NCI-H748 treated with DMSO at 0.1 percent for 48 hours (cell line): ENCODE measurements at regions not wholly inside any gene's neighbourhood (a gene's known extent, or its start where the extent isn't known, plus 50 kb on each side); places are given as distances from the start of the nearest gene placed in this dataset.
A peak's percentile ranks its signal among the peaks of the same experiment; 100 is the strongest.

ENCODE experiments used
- DNase-seq: peaks from one replicate; lab custom pipeline; 2025; lab: John Stamatoyannopoulos, UW

DNA sequence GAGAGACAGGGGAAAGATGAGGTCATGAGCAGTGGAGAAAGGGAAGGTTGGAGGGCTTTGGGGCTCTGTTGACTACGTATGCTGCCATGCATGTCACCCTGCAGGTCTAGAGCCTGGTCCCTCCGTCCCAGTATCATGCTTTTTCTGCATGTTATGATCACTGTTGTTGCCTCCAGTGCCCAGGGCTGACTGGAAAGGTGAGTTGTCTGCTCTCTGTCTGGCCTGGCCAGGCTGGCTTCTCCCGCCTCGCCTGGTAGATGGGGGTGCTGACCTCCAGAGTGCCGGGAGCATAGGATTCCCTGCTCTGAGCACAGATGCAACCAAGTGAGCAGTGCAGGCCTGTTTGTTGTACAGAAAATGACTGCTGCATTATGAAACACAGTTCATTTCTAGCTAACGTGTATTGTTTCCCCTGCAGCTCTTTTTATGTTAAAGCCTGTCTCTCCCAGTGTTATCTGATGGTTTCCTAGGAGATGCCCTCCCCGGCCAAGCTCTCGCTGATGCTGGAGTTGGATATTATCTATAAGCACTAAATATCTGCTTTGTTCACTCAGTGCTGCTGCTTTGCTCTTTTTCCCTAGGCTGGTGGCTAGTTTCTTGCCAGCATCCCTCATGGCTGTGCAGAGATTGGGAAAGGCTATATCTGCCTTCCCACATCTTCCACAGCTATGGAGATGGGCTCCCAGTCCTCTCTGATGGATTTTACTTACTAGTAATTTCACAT is 158.2 kb downstream of the TDRD15 start:
- DNase-seq: no peak

DNA sequence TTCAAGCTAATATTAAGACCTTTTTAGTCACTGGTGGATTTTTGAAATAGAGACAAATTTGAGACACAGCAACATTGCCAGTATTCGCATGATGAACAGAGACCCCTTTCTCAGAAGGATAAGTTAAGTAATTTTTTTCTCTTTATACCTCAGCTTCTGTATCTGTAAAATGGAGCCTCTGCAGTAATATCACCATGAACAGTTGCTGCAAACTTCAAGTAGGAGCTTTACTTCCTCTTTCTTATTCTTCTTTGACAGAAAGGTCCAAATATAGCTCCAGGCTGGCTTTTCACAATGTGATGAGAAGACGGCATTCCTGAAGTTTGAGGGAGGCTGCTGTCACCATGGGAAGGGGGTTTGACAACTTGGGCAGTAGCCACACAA is 158.7 kb downstream of the TDRD15 start:
- DNase-seq: no peak

DNA sequence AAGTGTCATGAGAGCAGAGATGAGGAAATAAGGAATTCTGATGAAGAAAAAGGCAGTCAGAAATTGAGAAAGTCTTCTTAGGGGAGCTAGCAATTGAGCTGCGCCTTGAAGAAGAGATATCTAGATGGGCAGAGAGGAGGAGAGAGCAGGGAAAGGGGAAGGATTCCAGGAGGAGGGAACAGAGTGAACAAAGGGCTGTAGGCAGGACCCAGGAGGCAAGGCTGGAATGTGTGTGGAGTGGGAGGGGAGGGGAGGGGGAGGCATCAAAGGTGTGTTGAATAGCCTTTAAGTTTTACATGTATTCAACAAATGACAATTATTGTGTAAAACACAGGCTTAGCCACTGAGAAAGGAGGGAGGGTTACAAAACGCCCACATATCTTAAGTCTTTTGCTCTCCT is 164.5 kb downstream of the TDRD15 start:
- no peak for DNase-seq

DNA sequence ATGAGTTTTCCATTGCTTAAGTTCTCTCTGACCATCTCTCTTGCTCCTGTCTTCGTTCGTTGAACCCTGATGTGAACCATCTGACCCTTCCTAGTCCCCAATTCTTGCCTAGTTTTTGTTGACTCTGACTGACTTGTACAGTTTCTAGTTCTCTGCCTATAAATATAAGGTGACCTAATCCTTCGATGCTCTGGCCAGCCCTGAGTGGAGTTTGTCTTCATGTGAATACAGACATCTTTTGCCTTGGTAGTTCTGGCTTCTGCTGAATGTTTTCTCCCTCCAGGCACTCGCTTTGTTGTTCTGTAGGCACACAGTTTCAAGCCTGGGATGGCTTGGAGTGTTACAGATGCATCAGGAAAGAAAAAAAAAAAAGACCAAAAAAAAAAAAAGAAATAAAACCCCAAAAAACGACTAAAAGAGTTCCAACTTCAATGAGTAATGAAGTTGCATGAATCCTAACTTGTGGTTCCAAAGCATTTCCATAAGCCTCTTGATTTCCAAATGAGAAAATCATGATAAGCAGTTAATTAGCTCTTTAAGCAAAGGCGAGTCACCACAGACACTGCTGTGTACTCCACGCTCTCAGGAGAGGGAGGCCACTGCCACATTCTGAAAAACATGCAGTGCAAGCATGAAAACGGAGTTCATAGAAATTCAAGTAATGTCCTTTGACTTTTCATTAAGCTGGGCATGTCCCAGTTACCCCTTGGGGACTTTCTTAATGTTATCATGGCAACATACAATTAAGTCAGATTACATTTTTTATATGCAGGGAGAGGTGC is 165.2 kb downstream of the TDRD15 start:
- DNase-seq: no peak

DNA sequence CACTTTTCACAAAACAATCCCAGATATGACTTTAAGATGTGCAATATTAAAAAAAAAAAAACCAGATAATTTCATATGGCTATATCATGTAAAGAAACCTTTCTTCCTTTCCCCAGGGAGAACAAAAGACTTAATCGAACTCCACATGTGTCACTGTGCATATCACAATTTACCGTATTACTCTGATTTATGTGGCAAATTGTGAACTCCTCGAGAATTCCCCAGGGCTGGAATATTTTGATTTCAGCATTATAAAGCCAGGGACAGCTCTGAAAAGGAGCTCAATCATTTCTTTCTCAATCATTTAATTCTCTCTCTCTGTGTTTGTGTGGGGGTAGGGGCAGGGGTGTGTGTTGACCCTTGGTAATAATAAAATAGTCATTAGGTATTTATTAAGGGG is 165.8 kb downstream of the TDRD15 start:
- no peak for DNase-seq

DNA sequence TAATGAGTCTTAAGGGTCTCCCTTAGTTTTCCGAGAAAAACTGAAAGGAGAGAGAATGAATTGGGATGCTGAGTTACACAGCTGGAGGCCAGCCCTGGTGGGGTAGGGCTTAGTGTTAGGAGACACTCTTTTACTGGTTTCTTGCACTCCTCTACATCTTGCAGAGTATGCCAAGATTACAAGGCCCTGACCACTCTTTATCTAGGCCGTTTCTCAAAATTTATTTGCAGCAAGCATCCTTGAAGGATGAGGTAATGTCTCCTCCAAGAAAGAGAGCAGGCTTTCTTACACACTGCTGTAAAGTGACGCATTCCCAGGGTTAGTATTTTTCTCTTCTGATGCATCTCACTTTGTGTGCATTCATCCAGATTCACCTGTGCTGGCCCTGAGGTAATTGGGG is 166.2 kb downstream of the TDRD15 start:
- DNase-seq: no peak

DNA sequence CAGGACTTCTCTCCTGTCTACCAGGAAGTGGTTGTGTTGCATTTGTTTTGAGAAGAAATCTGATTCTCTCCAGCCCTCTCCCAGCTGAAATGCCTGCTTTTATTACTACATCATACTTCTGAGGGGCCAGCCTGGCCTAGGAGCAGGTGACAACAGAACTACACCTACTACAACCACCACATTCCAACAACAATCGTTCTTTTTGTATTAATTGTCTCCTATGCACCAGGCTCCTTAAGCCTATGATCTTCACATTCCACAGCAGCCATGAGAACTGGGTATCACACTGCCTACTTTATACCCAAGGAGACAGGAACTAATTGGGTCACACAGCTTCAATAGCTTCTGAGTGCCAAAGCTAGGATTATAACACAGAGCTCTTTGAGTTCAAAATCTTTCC is 167.7 kb downstream of the TDRD15 start:
- no peak for DNase-seq

DNA sequence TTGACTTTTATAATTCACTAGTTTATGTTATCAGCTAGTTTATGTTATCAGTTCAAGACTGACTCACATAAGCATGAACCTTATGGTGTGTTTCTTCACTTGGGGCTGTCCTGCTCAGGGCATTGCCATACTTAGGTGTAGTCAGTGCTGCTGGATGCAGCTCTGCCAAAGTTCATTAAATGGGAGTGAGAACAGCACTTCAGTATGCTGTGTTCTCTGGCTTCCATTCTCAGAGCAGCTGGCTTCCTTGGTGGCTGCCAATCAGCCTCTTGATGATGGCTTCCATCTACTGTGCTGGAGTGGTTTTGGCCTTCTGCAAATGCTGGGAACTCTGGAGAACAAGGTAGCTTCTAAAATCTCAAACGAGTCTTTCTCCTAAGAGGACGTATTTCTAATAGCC is 170.7 kb downstream of the TDRD15 start:
- no peak for DNase-seq

DNA sequence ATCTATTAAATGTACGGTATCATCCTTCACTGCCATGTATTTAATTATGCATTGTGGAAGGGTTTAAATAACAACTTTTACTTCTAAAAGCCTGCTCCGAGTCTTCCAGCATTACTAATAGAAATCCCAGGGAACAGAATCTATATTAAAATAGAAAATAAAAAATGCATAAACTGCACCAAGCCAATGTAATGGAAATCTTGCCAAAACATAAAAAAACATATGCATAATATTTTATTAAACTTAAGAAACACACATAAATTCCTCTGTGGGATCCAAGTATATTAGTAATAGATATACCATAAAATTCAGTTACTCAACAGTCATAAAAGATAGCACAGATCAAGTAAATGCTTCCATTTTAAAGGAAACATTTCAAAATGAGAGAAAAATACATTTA is 175.6 kb downstream of the TDRD15 start:
- no peak for DNase-seq

DNA sequence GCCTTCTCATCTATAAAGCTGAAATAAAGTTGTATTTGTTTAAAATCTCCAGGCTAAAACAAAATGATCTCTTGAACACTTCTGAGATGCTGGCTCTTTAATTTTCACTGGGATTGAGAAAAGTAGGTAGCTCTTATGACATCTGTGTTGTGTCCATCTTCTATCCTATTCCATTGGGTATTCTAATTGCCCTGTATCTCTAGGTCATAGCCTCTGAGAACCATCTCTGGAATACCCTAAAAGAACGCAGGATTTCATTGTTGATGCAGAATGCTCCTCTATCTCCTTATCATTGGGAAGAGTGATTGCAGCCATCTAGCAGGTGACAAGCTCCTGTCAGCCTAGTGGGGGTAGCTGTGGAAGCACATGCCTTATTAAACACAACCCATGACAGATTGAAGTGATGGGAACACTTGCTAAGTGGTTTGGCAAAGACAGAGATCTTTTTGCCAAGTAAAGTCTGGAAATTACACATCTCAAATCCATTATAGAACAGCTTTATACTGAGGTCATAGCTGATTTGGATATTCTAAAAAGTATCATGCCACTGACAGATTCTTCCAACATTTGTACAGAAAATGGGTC is 178.2 kb downstream of the TDRD15 start:
- no peak for DNase-seq

DNA sequence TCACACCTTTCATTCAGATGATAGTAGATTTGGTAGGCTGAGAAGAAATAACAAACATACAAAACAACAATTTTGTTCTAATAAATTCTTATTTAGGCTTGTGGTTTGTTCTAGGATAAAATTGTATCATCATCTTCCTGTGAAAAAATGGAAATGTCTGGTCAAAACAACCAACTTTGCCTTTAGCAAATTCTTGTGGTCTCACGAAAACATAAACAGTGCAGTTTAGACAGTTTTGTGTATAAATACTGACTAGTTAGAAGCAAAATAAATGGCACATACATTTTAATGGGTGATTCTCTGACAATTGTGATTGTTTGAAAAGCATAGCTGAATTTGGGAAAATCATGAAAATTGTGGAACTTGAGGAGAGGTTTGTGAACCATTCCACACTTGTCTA is 180.1 kb downstream of the TDRD15 start:
- DNase-seq: no peak

DNA sequence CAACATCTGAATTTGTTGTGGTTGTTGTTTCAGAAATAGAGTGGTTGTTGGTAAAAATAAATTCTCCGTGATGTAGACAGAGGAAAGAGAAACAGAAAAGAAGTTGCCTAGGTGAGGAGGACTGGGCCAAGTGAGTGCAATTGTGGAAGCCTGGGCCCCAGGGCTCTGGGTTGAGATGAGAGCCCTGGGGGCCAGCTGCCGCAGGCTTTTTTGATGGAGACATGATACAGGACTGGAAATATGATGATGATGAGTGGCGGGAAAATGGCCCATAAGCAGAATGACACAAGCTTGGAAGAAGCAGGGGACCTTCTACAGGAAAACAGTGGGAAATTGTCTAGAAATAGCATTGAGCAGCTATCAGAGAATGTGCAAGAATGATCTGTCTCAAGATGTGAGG is 181.8 kb downstream of the TDRD15 start:
- DNase-seq: no peak

DNA sequence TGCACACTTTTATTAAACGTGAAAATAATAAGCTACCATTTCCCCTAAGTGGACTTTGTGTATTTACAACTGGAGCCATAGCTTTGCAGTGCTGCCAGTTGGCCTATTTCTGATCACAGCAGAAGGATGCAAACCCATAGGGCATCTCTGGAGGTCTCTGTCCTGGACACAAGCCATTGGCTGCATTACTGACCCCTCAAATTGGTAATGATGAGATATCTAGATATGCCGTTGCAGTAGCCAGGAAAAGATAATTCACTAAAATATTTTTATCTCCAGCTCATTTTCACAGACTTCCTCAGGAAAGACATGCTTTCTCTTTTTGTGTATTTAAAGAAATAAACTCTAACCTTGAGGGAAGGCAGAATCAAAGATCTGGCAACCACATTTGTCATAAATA is 182.5 kb downstream of the TDRD15 start:
- no peak for DNase-seq

DNA sequence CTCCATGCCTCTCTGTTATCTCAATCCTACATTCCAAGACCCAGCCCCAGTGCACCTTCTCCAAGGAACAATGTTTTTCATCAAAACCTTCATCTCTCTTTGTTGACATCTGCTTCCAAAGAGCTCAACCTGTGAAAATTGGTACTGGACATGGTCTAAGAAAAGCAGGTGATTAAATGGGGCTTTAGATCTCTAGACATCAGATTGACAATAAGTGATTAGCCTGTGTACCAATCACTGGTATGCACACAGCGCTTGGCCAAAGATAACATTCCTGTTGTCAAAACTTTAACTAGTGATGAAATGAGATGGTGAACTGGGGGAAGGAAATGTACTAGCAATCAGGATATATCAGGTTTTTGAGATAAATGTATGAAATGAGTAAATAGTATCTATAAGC is 183.3 kb downstream of the TDRD15 start:
- DNase-seq: no peak

DNA sequence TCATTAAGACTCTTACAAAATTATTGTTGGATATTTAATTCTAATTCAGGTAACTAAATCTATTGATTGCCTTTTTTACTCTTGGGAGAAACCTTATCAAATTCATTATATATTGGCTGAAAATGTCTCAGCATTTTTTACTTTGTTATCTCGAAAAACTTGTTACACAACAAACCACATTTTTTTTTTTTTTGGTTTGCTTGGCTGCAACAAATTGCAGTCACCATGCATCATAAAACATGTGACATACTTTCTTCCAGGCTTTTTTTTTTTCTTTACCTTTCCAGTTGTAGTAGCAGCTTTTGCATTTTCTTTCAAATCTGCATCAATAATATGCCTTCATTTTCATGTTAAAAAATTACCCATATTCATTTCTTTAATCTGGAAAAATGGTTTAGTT is 186.7 kb downstream of the TDRD15 start:
- no peak for DNase-seq

DNA sequence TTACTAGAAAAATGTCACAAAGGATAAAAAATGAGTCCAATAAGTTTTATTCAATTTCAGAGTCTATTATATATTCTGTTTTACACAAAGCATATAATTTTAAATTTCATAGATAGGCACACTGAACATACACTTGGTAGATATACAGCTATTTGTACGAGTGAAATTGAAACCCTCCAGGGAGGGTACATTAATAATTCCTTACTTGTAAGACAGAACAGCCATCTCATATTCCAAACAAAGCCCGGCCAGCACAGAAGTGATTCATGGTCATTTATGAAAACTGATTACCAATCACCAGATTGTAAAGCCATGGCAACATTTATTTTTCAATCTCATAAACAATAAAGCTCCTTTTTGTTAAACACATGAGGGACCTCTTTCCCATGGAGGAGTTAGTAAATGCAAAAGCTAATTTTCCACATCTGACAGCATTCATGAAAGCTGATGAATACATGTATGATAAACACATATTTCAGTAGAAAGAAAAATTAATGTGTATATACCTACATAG is 190.6 kb downstream of the TDRD15 start:
- DNase-seq: no peak

DNA sequence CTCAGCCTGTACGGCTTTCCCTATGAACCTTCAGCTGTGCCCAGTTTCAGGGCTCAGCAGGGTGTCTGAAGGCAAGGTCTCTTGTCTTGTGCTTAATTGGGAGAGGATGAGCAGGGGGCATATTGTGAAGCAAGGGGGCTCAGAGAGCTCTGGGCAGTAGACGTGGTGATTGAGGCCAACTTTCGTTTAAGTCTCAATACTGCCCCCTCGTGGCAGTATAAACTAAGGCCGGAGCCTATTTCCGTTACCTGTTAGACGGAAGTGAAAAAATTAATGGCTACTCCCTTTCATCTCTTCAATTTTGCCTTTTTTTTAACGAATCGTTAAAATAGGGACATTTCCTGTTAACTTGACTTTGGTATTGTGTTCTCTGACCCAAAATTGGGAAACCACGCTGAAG is 193.4 kb downstream of the TDRD15 start:
- DNase-seq: peak; percentile 61

DNA sequence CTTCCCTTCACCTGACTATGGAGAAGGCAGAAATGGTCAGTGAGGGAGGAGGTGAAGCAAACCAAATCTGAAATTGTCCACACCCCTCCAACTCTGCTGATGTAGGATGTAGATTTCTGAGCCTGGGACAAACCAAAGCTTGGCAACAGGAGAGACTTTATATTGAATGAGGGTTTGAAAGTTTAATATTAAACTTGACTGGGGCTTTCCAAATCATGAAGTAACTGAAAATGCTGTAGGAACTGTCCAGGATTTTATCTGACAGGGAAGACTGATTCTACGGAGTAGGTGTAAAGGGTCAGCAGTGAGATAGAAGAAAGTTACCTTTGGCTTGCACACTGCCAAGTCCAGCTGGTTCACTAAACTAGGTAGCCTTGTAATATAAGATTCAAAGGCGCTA is 194.5 kb downstream of the TDRD15 start:
- no peak for DNase-seq

DNA sequence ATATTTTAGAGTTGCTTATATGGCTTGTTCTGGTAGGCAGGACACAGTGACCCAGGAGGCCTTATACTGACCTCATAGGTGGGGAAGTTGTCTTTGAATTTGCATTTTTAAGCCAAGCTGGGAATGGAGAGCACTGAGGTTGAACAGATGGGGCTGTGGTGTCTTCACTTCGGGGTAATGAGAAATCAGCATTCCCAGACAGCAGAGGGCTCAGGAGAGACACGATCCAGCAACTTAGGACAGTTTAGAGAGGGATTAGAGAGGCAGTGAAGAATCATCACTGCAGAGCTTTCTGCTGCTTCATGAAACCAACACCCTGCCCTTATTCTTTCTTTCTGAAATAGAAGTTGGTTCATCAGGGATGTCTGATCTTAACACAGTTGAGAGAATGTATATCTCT is 202.4 kb downstream of the TDRD15 start:
- DNase-seq: no peak

DNA sequence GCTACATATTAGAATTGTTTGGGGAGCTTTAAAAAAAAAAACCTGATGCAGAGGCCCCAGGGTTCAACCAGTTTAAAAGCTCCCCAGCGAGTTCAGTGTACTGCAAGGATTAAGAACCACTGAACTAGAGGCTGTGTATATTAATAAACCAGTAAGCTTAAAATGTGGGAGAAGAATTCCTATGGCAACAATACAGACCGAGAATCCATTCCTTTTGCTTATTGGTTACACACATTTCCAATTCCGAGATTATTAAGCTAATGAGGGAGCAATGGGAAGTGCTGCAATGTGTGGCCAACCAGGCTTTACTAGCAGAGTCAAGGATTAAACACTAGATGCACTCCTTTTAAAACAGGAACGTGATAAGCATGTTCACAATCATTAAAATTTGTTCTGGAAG is 204.4 kb downstream of the TDRD15 start:
- DNase-seq: no peak

DNA sequence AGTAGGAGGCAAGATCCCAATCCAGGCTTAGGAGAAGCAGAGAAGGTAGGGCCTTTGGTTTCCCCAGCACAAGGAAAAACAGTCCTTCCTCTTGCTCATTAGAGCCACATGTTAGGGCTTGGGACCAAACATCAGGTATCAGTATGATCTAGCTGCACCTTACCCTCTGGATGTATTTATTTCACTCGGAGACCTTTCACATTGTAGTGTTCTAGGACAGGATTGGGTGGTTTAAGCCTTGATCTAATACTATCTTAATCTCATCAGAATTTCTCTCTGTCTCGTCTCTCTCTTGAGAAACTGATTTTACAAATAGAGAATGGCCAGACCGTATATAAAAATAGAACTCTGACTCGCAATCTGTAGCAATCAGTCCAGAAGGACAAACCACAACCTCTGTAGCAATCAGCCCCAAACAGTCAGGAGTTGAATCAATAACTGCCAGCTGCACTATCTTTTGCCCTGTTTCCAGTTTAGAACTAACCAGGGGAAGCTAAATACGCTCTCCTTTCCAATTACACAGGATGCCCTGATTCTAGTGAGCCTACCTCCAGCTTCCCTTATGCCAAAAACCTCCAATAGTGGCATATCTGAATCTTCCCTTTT is 207.1 kb downstream of the TDRD15 start:
- no peak for DNase-seq

DNA sequence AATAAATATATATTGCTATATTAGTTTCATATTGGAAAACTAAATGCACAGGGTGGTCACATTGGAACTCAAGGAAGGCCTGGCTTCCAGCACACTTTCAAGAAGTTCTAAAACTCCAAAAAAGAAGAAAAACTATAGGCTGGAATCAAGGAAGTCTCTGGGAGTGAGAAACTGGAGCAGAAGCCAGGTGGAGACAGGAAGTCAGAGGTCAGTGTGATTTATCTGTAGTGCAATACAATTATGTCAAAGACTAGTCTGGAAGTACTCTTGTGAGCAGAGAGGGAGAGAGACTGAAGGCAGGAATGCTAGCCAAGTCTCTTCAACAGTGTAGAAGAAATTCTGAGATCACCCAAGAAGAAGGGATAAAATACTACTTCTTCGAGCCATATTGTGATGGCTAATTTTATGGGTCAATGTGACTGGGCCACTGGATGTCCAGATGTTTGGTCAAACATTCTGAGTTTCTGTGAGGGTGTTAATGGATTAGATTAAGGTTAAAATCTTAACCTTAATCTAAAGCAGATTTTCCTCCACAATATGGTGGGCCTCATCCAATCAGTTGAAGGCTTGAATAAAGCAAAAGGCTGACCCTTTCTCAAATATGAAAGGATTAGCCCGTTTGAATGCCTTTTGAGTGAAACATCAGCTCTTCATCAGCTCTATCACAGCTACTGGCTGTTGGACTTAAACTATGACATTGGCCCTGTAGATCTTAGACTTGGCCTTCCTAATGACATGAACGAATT is 208.0 kb downstream of the TDRD15 start:
- no peak for DNase-seq
